HFF-Myc (cell line): ENCODE measurements at regions not wholly inside any gene's neighbourhood (a gene's known extent, or its start where the extent isn't known, plus 50 kb on each side); places are given as distances from the start of the nearest gene placed in this dataset.
"Not testable (repeated sequence)": the region's sequence is repeated elsewhere in the genome, so short reads cannot be mapped to it uniquely, and the experiment has no call there.

Experiments
- DNase-seq: peaks from one replicate; pipeline ENCODE4 v3.0.0-alpha.2; 2011; ENCODE audit warnings: low read depth; ENCODE audit errors: extremely low read depth
- H3K4me3 ChIP-seq: replicated peaks from 2 replicates; pipeline ENCODE4 v1.5.1; 2011; ENCODE audit warnings: low read depth, mild to moderate bottlenecking, control low read depth, low read length
- CTCF ChIP-seq: IDR thresholded peaks from 2 replicates; pipeline ENCODE4 v1.5.1; 2012; ENCODE audit warnings: mild to moderate bottlenecking, low read depth, low read length, control low read depth; ENCODE audit errors: missing control alignments

- no peak for TF ChIP-seq CTCF
- no peak overlapping the region for H3K4me3 ChIP-seq
- no peak for DNase-seq
Measured at GRCh38 chr9:29394855-29395254, 1821.6 kb upstream of the C9orf72 start.

- no peak overlapping the region for H3K4me3 ChIP-seq
- no peak for TF ChIP-seq CTCF
- no peak for DNase-seq
Measured at GRCh38 chr9:29397148-29397547, 1823.9 kb upstream of the C9orf72 start.

- no peak for TF ChIP-seq CTCF
- H3K4me3 ChIP-seq = no peak overlapping the region
- DNase-seq = no peak
Measured at GRCh38 chr9:29416204-29416603, 1842.9 kb upstream of the C9orf72 start.

- H3K4me3 ChIP-seq = no peak overlapping the region
- no peak for TF ChIP-seq CTCF
- no peak for DNase-seq
Measured at GRCh38 chr9:29422438-29422837, 1849.2 kb upstream of the C9orf72 start.

GRCh38 chr9:29432191-29432590 is 1858.9 kb upstream of the C9orf72 start:
- H3K4me3 ChIP-seq = no peak overlapping the region

GRCh38 chr9:29432656-29433055 is 1859.4 kb upstream of the C9orf72 start:
- H3K4me3 ChIP-seq, DNase-seq: not testable (repeated sequence)

More at GRCh38 chr9:29432191-29432590, 1858.9 kb upstream of the C9orf72 start:
- no peak for DNase-seq
- TF ChIP-seq CTCF = no peak

GRCh38 chr9:29435368-29435767 is 1862.1 kb upstream of the C9orf72 start:
- no peak for DNase-seq
- TF ChIP-seq CTCF = no peak
- H3K4me3 ChIP-seq = no peak overlapping the region
